ENCODE measurements at regions not wholly inside any gene's neighbourhood (a gene's known extent, or its start where the extent isn't known, plus 50 kb on each side); places are given as distances from the start of the nearest gene placed in this dataset.

- H3K4me1 ChIP-seq (ENCODE audit: insufficient read depth, low read length), result no peaks in the 10 kb centered on the region
- no peak overlapping the region for H3K9ac ChIP-seq (ENCODE audit: low read depth, low read length)
- no peaks in the 10 kb centered on the region for H3K36me3 ChIP-seq (ENCODE audit: insufficient read depth, low read length)
- H3K9me3 ChIP-seq (ENCODE audit: control insufficient read depth, insufficient read depth, low read length), result no peaks in the 10 kb centered on the region
Measured at GRCh38 chr19:31501427-31502195, 152.4 kb upstream of the TSHZ3 start.

- Histone ChIP-seq H3K9ac (ENCODE audit: low read depth, low read length) (no peak overlapping the region), H3K9me3 (ENCODE audit: control insufficient read depth, insufficient read depth, low read length) (no peaks in the 10 kb centered on the region), H3K4me1 (ENCODE audit: insufficient read depth, low read length) (no peaks in the 10 kb centered on the region), H3K36me3 (ENCODE audit: insufficient read depth, low read length) (no peaks in the 10 kb centered on the region)
Measured at GRCh38 chr19:31502536-31503170, 153.4 kb upstream of the TSHZ3 start.

- H3K9me3 ChIP-seq (ENCODE audit: control insufficient read depth, insufficient read depth, low read length), result no peaks in the 10 kb centered on the region
- H3K9ac ChIP-seq (ENCODE audit: low read depth, low read length), result no peak overlapping the region
- no peaks in the 10 kb centered on the region for H3K4me1 ChIP-seq (ENCODE audit: insufficient read depth, low read length)
- H3K36me3 ChIP-seq (ENCODE audit: insufficient read depth, low read length), result no peaks in the 10 kb centered on the region
Measured at GRCh38 chr19:31503211-31503610, 154.0 kb upstream of the TSHZ3 start.

GRCh38 chr19:31504221-31504620, 155.0 kb upstream of the TSHZ3 start:
- H3K4me1 ChIP-seq (ENCODE audit: insufficient read depth, low read length), result no peaks in the 10 kb centered on the region
- H3K9me3 ChIP-seq (ENCODE audit: control insufficient read depth, insufficient read depth, low read length), result no peaks in the 10 kb centered on the region
- H3K9ac ChIP-seq (ENCODE audit: low read depth, low read length), result no peak overlapping the region
- no peaks in the 10 kb centered on the region for H3K36me3 ChIP-seq (ENCODE audit: insufficient read depth, low read length)

GRCh38 chr19:31505596-31505910, 156.3 kb upstream of the TSHZ3 start:
- Histone ChIP-seq H3K9ac (ENCODE audit: low read depth, low read length) (no peak overlapping the region), H3K36me3 (ENCODE audit: insufficient read depth, low read length) (no peaks in the 10 kb centered on the region), H3K4me1 (ENCODE audit: insufficient read depth, low read length) (no peaks in the 10 kb centered on the region), H3K9me3 (ENCODE audit: control insufficient read depth, insufficient read depth, low read length) (no peaks in the 10 kb centered on the region)

- H3K36me3 ChIP-seq (ENCODE audit: insufficient read depth, low read length), result no peaks in the 10 kb centered on the region
- no peaks in the 10 kb centered on the region for H3K9me3 ChIP-seq (ENCODE audit: control insufficient read depth, insufficient read depth, low read length)
- no peak overlapping the region for H3K9ac ChIP-seq (ENCODE audit: low read depth, low read length)
- H3K4me1 ChIP-seq (ENCODE audit: insufficient read depth, low read length), result no peaks in the 10 kb centered on the region
Measured at GRCh38 chr19:31506102-31506501, 156.9 kb upstream of the TSHZ3 start.

- no peak overlapping the region for H3K9ac ChIP-seq (ENCODE audit: low read depth, low read length)
- no peaks in the 10 kb centered on the region for H3K36me3 ChIP-seq (ENCODE audit: insufficient read depth, low read length)
- H3K9me3 ChIP-seq (ENCODE audit: control insufficient read depth, insufficient read depth, low read length), result no peaks in the 10 kb centered on the region
- no peaks in the 10 kb centered on the region for H3K4me1 ChIP-seq (ENCODE audit: insufficient read depth, low read length)
Measured at GRCh38 chr19:31510635-31511034, 161.4 kb upstream of the TSHZ3 start.

- Histone ChIP-seq H3K9me3 (ENCODE audit: control insufficient read depth, insufficient read depth, low read length) (no peaks in the 10 kb centered on the region), H3K4me1 (ENCODE audit: insufficient read depth, low read length) (peaks cover 1% of the 10 kb centered on the region; the same call in 1 of the 2 replicates), H3K9ac (ENCODE audit: low read depth, low read length) (no peak overlapping the region), H3K36me3 (ENCODE audit: insufficient read depth, low read length) (no peaks in the 10 kb centered on the region)
Measured at GRCh38 chr19:31511098-31511497, 161.9 kb upstream of the TSHZ3 start.

- Histone ChIP-seq H3K36me3 (ENCODE audit: insufficient read depth, low read length) (no peaks in the 10 kb centered on the region), H3K9ac (ENCODE audit: low read depth, low read length) (no peak overlapping the region), H3K4me1 (ENCODE audit: insufficient read depth, low read length) (peaks cover 7% of the 10 kb centered on the region), H3K9me3 (ENCODE audit: control insufficient read depth, insufficient read depth, low read length) (no peaks in the 10 kb centered on the region)
Measured at GRCh38 chr19:31511696-31512095, 162.5 kb upstream of the TSHZ3 start.

GRCh38 chr19:31512181-31512970, 163.1 kb upstream of the TSHZ3 start:
- Histone ChIP-seq H3K9ac (ENCODE audit: low read depth, low read length) (no peak overlapping the region), H3K4me1 (ENCODE audit: insufficient read depth, low read length) (peaks cover 9% of the 10 kb centered on the region), H3K9me3 (ENCODE audit: control insufficient read depth, insufficient read depth, low read length) (no peaks in the 10 kb centered on the region), H3K36me3 (ENCODE audit: insufficient read depth, low read length) (no peaks in the 10 kb centered on the region)

- Histone ChIP-seq H3K9ac (ENCODE audit: low read depth, low read length) (no peak overlapping the region), H3K9me3 (ENCODE audit: control insufficient read depth, insufficient read depth, low read length) (no peaks in the 10 kb centered on the region), H3K4me1 (ENCODE audit: insufficient read depth, low read length) (peaks cover 9% of the 10 kb centered on the region)
Measured at GRCh38 chr19:31513841-31514240, 164.6 kb upstream of the TSHZ3 start.

GRCh38 chr19:31515931-31516330, 166.7 kb upstream of the TSHZ3 start:
- H3K9ac ChIP-seq (ENCODE audit: low read depth, low read length), result no peak overlapping the region
- H3K4me1 ChIP-seq (ENCODE audit: insufficient read depth, low read length), result peaks cover 9% of the 10 kb centered on the region
- no peaks in the 10 kb centered on the region for H3K36me3 ChIP-seq (ENCODE audit: insufficient read depth, low read length)
- no peaks in the 10 kb centered on the region for H3K9me3 ChIP-seq (ENCODE audit: control insufficient read depth, insufficient read depth, low read length)

More at GRCh38 chr19:31513841-31514240, 164.6 kb upstream of the TSHZ3 start:
- no peaks in the 10 kb centered on the region for H3K36me3 ChIP-seq (ENCODE audit: insufficient read depth, low read length)

GRCh38 chr19:31516756-31517155, 167.5 kb upstream of the TSHZ3 start:
- Histone ChIP-seq H3K4me1 (ENCODE audit: insufficient read depth, low read length) (peaks cover 9% of the 10 kb centered on the region), H3K9me3 (ENCODE audit: control insufficient read depth, insufficient read depth, low read length) (no peaks in the 10 kb centered on the region)

GRCh38 chr19:31517224-31518180, 168.3 kb upstream of the TSHZ3 start:
- no peaks in the 10 kb centered on the region for H3K36me3 ChIP-seq (ENCODE audit: insufficient read depth, low read length)
- peaks cover 9% of the 10 kb centered on the region for H3K4me1 ChIP-seq (ENCODE audit: insufficient read depth, low read length)
- no peaks in the 10 kb centered on the region for H3K9me3 ChIP-seq (ENCODE audit: control insufficient read depth, insufficient read depth, low read length)
- no peak overlapping the region for H3K9ac ChIP-seq (ENCODE audit: low read depth, low read length)

More at GRCh38 chr19:31516756-31517155, 167.5 kb upstream of the TSHZ3 start:
- H3K36me3 ChIP-seq (ENCODE audit: insufficient read depth, low read length), result no peaks in the 10 kb centered on the region
- no peak overlapping the region for H3K9ac ChIP-seq (ENCODE audit: low read depth, low read length)

All from ES-I3 (cell line).